Stomach smooth muscle (tissue), 2 donors: ENCODE measurements at regions not wholly inside any gene's neighbourhood (a gene's known extent, or its start where the extent isn't known, plus 50 kb on each side); places are given as distances from the start of the nearest gene placed in this dataset.

Source experiments
- H3K27ac ChIP-seq: one replicate; pipeline ENCODE4 v1.7.0; 2013; ENCODE audit warnings: mild to moderate bottlenecking, low read length, inconsistent platforms
- H3K27me3 ChIP-seq, 2 donors: one replicate each; pipeline ENCODE4 v1.7.0; 2013; ENCODE audit warnings: low read length in 2 of 2; ENCODE audit not compliant: insufficient read depth in 2 of 2, control insufficient read depth in 1 of 2
- H3K36me3 ChIP-seq, 2 donors: one replicate each; pipeline ENCODE4 v1.7.0; 2013; ENCODE audit warnings: low read length in 2 of 2; ENCODE audit not compliant: control insufficient read depth in 2 of 2, insufficient read depth in 2 of 2
- H3K4me1 ChIP-seq: one replicate; pipeline ENCODE4 v1.7.0; 2013; ENCODE audit warnings: low read length; ENCODE audit not compliant: control insufficient read depth, insufficient read depth
- H3K4me3 ChIP-seq, 2 donors: one replicate each; pipeline ENCODE4 v1.7.0; 2013; ENCODE audit warnings: low read length in 2 of 2
- H3K9ac ChIP-seq, 2 donors: one replicate each; pipeline ENCODE4 v1.7.0; 2013; ENCODE audit warnings: low read length in 2 of 2, mild to moderate bottlenecking in 1 of 2
- H3K9me3 ChIP-seq, 2 donors: one replicate each; pipeline ENCODE4 v1.7.0; 2013; ENCODE audit warnings: low read length in 2 of 2; ENCODE audit not compliant: control insufficient read depth in 2 of 2
- donor health status: healthy.
- donor health status: Pancreatic carcinoma.

- peak overlapping the region; percentile 17 to 66 for H3K4me3 ChIP-seq
- no peaks in the 10 kb centered on the region for H3K36me3 ChIP-seq
- H3K27ac ChIP-seq: peak overlapping the region; percentile 73
- H3K9me3 ChIP-seq: no peaks in the 10 kb centered on the region
- H3K9ac ChIP-seq: peak overlapping the region; percentile 24 to 62
- H3K4me1 ChIP-seq: peaks cover 11% of the 10 kb centered on the region
- H3K27me3 ChIP-seq: no peaks in the 10 kb centered on the region
These were observed 208.0 kb downstream of the SPRY2 start for GRCh38 chr13:80132741-80133601.

- Histone ChIP-seq H3K4me1 (peaks cover 11% of the 10 kb centered on the region), H3K4me3 (peak overlapping the region; percentile 17 to 57), H3K9me3 (no peaks in the 10 kb centered on the region), H3K27me3 (no peaks in the 10 kb centered on the region), H3K9ac (peak overlapping the region in 1 of 2 donors; percentile 12), H3K27ac (no peak overlapping the region), H3K36me3 (no peaks in the 10 kb centered on the region)
These were observed 209.7 kb downstream of the SPRY2 start for GRCh38 chr13:80131204-80131603.

GRCh38 chr13:80126389-80127068, 214.4 kb downstream of the SPRY2 start:
- peaks cover 2% of the 10 kb centered on the region for H3K4me1 ChIP-seq
- H3K27me3 ChIP-seq: no peaks in the 10 kb centered on the region
- no peaks in the 10 kb centered on the region for H3K36me3 ChIP-seq
- no peak overlapping the region for H3K4me3 ChIP-seq
- H3K9ac ChIP-seq: no peak overlapping the region
- H3K9me3 ChIP-seq: no peaks in the 10 kb centered on the region
- no peak overlapping the region for H3K27ac ChIP-seq

- Histone ChIP-seq H3K9ac (no peak overlapping the region), H3K4me3 (no peak overlapping the region), H3K27me3 (no peaks in the 10 kb centered on the region), H3K4me1 (no peaks in the 10 kb centered on the region), H3K36me3 (no peaks in the 10 kb centered on the region), H3K27ac (no peak overlapping the region), H3K9me3 (no peaks in the 10 kb centered on the region)
These were observed 217.0 kb downstream of the SPRY2 start for GRCh38 chr13:80123945-80124344.

GRCh38 chr13:80121038-80121437, 219.9 kb downstream of the SPRY2 start:
- H3K9ac ChIP-seq: no peak overlapping the region
- no peaks in the 10 kb centered on the region for H3K4me1 ChIP-seq
- H3K27ac ChIP-seq: no peak overlapping the region
- no peaks in the 10 kb centered on the region for H3K27me3 ChIP-seq
- H3K4me3 ChIP-seq: no peak overlapping the region
- H3K36me3 ChIP-seq: no peaks in the 10 kb centered on the region
- no peaks in the 10 kb centered on the region for H3K9me3 ChIP-seq

GRCh38 chr13:80118506-80118905, 222.4 kb downstream of the SPRY2 start:
- H3K4me3 ChIP-seq: no peak overlapping the region
- H3K27me3 ChIP-seq: no peaks in the 10 kb centered on the region
- no peaks in the 10 kb centered on the region for H3K9me3 ChIP-seq
- no peak overlapping the region for H3K27ac ChIP-seq
- no peaks in the 10 kb centered on the region for H3K36me3 ChIP-seq
- H3K9ac ChIP-seq: no peak overlapping the region
- no peaks in the 10 kb centered on the region for H3K4me1 ChIP-seq

GRCh38 chr13:80118099-80118498, 222.8 kb downstream of the SPRY2 start:
- H3K27ac ChIP-seq: no peak overlapping the region

GRCh38 chr13:80117515-80117914, 223.4 kb downstream of the SPRY2 start:
- H3K27me3 ChIP-seq: no peaks in the 10 kb centered on the region
- H3K4me1 ChIP-seq: no peaks in the 10 kb centered on the region
- H3K4me3 ChIP-seq: no peak overlapping the region
- no peaks in the 10 kb centered on the region for H3K36me3 ChIP-seq
- no peaks in the 10 kb centered on the region for H3K9me3 ChIP-seq
- no peak overlapping the region for H3K27ac ChIP-seq
- no peak overlapping the region for H3K9ac ChIP-seq

More at GRCh38 chr13:80118099-80118498, 222.8 kb downstream of the SPRY2 start:
- Histone ChIP-seq H3K27me3 (no peaks in the 10 kb centered on the region), H3K4me1 (no peaks in the 10 kb centered on the region), H3K4me3 (no peak overlapping the region), H3K36me3 (no peaks in the 10 kb centered on the region), H3K9me3 (no peaks in the 10 kb centered on the region), H3K9ac (no peak overlapping the region)

GRCh38 chr13:80116107-80116506, 224.8 kb downstream of the SPRY2 start:
- H3K9me3 ChIP-seq: no peaks in the 10 kb centered on the region
- H3K9ac ChIP-seq: no peak overlapping the region
- H3K27me3 ChIP-seq: no peaks in the 10 kb centered on the region
- no peak overlapping the region for H3K27ac ChIP-seq
- no peaks in the 10 kb centered on the region for H3K4me1 ChIP-seq
- no peaks in the 10 kb centered on the region for H3K36me3 ChIP-seq
- no peak overlapping the region for H3K4me3 ChIP-seq

GRCh38 chr13:80115616-80116015, 225.3 kb downstream of the SPRY2 start:
- H3K36me3 ChIP-seq: no peaks in the 10 kb centered on the region
- H3K9ac ChIP-seq: no peak overlapping the region
- no peak overlapping the region for H3K4me3 ChIP-seq
- H3K27me3 ChIP-seq: no peaks in the 10 kb centered on the region
- no peaks in the 10 kb centered on the region for H3K4me1 ChIP-seq
- H3K27ac ChIP-seq: no peak overlapping the region
- no peaks in the 10 kb centered on the region for H3K9me3 ChIP-seq
